IPS-NIHi7 (cell line): ENCODE measurements at regions not wholly inside any gene's neighbourhood (a gene's known extent, or its start where the extent isn't known, plus 50 kb on each side); places are given as distances from the start of the nearest gene placed in this dataset.

ENCODE experiments used
- DNase-seq: peaks from one replicate; pipeline ENCODE4 v3.0.0; 2012; ENCODE audit warnings: mixed read lengths; ENCODE audit errors: extremely low spot score

DNA sequence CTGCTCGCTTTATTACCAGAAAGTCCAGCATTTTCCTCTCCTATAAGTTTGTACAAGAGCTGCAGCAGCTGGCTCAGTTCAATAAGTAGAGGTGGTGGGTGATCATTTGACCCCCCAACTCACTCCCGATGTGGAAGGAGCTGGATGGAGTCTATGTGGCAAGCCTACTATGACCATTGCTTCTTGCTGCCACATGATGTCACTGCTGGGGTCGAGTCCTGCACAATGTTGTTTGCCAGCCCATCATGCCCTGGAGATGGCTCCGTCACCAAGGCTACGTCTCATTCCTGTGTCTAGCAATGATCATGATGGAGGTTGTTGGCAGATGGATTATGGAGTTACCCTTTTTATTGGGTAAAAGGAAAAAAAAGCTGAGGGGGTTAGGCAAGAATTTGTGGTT lies 266.3 kb downstream of the PSAT1 start:
- no peak for DNase-seq

DNA sequence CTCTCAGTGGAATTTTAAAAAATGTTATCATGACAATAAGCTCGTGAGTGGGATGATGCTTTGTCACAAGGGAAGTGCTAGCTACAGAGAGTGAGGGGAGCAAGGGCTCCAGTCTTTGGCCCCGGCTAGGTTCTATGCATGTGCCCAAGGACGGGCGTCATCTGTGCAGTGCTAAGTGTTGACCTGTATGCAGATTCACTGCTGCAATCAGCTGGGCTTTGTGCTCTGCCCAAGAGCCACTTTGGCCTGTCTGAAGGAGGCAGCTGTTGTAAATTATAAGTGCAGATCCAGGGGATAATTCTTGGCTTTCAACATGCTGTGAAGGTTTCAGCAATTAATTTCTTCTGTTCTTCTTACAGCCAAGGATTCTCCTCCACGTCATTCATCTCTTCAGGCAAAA lies 268.6 kb downstream of the PSAT1 start:
- DNase-seq, result no peak

DNA sequence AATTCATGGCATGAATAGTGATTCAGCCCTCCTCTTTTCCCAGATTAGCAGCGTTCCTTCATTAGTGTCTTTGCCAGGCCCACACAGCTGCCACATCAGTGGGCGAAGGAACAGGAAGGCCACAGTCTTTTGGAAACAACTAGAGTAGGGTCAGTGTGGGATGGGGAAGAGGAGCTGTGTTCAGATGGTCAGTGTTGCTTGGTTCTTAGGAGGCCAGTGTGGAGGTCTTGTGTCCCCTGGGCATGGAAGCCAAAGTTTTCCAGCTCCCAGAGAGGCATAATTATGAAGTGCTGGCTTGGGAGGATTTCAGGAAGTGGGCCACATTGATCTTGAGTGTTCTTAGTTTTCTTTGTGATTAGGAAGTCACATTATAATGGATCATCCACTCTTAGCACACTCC lies 269.6 kb downstream of the PSAT1 start:
- no peak for DNase-seq

- no peak for DNase-seq
Measured at GRCh38 chr9:78566948-78567675, 270.2 kb downstream of the PSAT1 start.

GRCh38 chr9:78567693-78568092 lies 270.8 kb downstream of the PSAT1 start:
- no peak for DNase-seq

DNA sequence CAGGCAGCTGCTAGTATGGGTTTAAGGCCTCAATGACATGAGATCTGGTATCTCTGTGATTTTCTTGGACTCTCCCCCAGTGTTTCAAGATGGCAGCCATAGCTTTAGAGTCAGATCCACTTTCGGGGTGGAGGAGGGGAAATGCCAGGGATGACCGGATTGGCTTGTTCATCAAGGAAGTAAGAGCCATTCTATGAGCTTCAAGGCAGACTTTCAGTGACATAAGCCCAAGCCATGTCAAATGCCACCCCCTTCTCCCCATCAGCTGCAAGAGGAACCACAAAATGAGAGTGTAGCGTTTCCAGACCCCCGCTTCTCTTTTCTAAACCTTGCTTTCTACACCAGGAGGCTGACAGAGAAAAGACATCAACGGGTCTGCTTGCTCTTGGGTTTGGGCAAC lies 271.8 kb downstream of the PSAT1 start:
- no peak for DNase-seq

DNA sequence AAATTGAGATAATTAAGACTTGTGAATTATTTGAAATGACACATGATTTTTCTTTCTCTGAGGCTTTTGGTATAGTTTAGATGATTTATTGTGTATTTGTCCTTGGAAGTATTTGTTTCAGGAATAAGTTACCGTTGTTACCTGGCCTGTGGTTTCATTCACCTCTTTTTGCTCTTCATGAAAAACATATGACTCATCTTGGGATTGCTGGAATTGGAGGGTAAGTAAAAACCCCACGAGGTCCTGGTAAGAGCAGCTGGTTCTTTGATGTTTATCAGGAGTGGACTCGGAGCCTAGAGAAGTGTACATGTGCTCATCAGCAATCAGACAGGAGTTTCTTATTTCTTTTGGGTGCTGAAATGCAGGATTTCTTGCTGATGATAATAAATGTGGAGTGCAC lies 275.3 kb downstream of the PSAT1 start:
- DNase-seq, result no peak

DNA sequence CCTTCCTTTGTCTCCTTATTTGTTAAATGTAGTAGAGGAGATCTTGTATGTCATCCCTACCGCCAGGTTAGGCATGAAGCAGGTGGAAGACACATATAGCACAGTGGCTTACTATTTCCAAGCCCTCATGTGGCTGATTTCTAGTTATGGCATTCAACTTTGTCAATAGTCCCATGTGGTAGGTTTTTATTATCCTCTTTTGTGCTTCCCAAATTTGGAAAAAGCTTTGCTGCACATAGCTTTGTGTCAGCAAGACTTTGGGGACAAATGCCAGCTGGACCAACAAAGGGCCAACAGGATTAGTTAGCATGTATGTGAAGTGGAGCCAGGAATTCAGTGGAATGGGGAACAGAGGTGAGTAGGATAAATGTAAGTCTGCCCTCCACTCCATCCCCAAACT lies 276.3 kb downstream of the PSAT1 start:
- no peak for DNase-seq

DNA sequence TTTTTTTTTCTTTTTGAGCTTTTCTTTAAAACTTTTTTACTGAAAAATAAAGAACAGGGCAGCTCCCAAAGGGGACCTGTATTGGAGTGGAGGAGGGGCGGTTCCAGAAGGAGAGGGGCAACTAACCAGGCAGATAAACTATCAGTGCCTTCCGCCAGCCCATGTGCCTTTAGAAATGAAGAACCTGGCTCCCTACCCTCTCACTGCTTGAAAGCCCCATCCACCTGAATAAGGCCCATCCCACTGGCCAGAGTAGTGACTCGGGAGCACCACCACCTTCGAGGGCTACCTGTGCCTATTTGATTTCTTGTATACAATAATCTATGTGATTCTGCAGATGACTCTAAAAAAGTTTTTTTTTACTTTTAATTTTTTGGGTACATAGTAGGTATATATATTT lies 276.7 kb downstream of the PSAT1 start:
- DNase-seq, result no peak

- DNase-seq, result no peak
Measured at GRCh38 chr9:78574354-78575045, 277.6 kb downstream of the PSAT1 start.

DNA sequence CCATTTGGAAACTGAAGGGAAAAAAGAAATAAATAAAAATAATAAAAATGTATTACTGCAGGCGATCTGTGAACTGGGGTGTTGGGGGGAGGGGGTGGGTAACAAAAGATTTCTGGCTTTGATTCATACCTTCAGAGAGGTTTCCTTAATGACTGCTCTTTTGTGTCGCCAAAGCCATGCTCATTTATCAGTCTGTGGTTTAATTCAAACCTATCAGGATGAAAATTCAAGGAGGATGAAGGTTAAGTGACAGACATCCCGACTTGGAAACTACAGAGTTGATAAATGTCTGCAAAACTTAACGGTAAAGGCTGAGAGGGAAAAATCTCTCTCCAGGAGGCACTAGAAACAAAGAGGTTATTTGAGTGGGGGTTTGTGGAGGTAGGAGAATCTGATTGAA lies 278.2 kb downstream of the PSAT1 start:
- DNase-seq, result no peak

GRCh38 chr9:78575771-78576170 lies 278.8 kb downstream of the PSAT1 start:
- DNase-seq, result no peak

DNA sequence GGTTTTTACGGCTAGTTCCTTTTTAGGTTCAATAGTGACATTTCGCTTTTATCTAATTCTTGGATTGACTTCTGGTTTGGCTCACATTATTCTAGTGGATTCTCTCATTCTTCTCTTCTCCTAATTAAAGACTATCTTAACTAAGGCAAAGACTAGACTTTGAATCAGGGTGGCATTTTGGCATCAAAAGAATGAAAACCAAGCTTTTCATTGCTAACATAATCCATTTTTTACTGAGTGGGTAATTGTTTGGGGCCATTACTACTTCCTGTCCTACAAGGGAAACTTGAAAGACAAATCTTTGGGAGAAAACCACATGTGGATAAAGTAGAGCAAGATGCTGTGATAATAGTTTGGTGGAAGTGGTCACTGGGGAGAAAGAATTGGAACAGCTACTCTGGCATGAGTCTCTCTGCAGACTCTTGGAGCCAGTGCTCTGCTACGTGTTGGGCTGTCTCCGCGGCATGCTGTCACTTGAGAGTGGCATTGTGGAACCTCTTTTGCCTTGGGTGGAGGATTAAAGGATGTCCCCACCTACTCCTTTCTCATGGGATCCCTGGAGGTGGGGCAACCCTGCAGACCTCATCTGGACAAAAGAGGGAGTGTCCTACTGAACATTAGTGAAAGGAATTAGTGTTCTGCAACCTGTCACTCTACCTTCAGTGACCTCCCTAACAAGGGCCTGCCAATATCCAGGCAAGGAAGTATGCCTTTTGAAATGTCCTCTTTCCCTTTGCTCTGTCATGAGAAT lies 280.4 kb downstream of the PSAT1 start:
- no peak for DNase-seq

- DNase-seq, result no peak
Measured at GRCh38 chr9:78578072-78578471, 281.1 kb downstream of the PSAT1 start.

GRCh38 chr9:78582821-78583220 lies 285.9 kb downstream of the PSAT1 start:
- DNase-seq, result no peak

GRCh38 chr9:78584589-78584988 lies 287.7 kb downstream of the PSAT1 start:
- DNase-seq, result no peak

DNA sequence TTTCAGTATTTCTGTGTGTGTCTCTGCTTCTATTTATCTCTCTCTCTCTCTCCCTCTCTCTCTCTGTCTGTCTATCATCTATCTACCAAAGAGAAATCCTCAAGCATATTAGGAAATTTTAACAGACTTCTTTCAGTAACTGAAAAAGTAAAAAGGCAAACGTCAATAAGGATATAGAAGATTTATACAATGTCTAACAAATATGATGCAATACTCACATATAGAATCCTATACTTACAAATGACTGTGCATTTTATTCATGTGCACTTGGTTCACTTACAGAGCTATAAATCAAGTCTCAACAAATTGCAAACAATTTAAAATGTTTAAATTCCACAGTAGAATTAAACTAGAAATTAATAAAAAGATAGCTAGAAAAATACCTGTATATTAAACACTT lies 289.0 kb downstream of the PSAT1 start:
- no peak for DNase-seq

- DNase-seq, result no peak
Measured at GRCh38 chr9:78590068-78590467, 293.1 kb downstream of the PSAT1 start.

DNA sequence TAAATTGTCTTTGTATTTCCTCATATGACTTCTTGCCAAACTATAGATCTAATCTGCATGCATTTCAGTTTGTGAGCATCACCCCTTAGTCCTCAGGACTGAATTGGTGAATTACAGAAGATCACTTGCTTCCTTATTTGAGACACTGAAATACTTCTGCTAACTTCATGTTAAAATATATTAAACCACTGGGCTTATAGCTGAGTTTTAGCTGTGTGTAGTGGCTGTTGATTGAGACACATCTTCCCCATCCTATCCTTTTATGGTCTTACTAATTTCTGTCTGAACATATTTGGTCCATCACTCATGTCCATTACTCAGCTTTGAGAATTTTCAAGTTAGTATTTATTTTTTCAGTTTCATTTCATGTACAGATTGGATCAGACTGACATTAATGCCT lies 295.9 kb downstream of the PSAT1 start:
- DNase-seq, result no peak

GRCh38 chr9:78595200-78595945 lies 298.4 kb downstream of the PSAT1 start:
- DNase-seq, result no peak

DNA sequence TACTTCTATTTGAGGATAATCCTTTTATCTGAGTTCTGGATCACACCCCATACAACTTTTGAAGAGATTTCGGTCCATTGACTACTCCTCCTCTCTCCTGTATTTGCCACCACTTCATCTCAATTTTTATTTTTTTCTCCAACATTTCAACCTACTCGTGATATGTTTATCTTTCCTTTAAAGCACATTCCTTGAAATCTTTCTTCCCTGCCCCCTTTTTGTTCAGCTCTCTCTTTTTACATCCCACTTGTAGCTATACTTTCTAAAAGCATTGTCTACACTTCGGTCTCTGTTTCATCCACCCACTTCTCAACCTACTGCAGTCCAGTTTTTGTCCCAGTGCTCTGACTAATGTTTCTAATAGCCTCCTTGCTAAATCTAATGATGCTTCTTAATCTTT lies 299.4 kb downstream of the PSAT1 start:
- DNase-seq, result no peak

GRCh38 chr9:78598120-78598519 lies 301.2 kb downstream of the PSAT1 start:
- no peak for DNase-seq
